GM18520 (cell line): ENCODE measurements at regions not wholly inside any gene's neighbourhood (a gene's known extent, or its start where the extent isn't known, plus 50 kb on each side); places are given as distances from the start of the nearest gene placed in this dataset.

Experiments
- ATAC-seq: cut with Tn5 transposase; IDR thresholded peaks from one replicate; pipeline ENCODE4 v1.9.1; 2021; ENCODE audit not compliant: unreplicated experiment

DNA sequence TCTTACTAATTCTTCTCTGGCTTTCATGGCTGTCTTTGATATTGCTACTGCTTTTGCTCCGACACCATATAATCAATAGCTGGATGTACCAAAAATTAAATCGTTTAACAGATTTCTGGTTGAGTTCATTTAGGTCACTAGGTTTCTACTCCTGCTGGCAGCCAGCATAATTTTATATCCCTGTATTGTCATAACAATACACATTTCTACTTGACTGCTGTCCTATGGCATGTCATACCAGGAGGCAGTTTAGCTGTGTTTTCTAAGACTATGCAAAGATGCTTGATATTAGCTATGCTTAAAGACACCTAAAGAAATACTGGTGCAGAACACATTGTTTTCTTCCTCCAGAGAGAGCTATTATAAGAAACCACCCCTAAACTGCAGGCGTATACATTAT lies 337.2 kb upstream of the CDH6 start:
- no peak for ATAC-seq

DNA sequence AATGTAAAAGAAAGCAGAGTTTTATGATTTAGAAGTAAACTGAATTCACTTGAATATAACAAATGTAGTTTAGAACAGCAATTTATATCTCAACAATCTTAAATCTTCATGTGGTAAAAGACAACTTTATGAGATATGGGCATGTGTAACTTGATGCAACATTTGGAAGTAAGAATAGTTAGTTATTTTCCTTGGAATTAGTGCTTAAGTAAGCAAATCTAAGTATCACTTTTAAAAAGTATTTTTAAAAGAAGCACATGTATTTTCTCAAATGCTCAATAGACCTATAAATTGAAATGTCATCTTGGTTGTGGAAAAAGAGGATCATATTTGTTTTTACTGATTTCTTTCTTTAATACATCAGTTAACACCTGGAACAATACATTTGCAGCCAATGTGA lies 340.3 kb upstream of the CDH6 start:
- no peak for ATAC-seq

DNA sequence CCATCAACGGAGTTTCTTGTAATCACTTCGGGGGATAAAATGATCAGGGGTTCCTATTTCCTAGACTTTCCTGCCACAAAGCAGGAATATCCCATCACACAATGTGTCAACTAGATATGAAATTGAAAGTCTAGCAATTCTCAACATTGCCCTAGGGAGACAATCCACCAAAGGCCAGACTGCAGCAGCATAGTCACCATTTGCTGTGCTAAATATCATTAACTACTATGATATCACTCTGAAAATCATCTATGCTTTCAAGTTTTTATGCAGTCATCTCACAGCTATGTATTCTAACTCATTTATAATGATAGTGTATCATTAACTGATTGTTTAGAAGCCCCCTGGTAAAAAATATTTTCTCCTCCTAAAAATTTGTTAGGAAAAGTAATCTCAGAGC lies 342.6 kb upstream of the CDH6 start:
- no peak for ATAC-seq

DNA sequence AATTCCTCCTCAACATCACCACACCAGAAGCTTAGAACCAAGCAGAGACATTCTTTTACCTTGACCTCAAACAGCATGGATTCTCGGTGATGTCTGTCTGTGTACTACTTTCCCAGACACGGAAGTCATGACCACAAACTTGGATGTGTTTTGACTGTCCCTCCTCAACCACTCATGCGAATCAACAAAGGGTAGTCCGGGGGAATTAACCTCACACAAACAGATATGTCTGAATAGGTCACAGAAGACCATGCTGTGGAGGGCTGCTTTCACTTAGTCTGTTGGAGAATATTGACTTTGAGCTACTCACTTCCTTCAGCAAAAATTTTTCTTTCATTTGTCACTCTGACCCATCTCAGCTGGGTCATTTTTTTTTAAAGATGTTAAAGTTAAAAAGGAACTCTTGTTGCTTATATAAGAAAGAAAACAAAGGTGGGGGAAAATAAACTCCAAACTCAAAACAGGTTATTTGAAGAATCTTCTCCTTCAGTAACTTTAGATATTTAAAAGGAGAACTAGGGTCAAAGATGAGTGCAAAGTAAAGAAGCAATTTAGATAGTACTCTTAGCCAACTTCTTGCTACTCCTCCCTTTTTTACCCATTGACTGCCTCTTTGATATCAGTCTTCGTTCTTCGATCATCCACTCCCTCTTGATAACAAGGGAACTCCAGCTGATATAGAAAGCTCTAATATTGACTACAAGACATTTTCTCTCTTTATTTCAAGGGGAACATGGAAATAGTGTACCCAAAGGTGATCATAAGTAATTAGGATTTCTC lies 343.4 kb upstream of the CDH6 start:
- no peak for ATAC-seq

DNA sequence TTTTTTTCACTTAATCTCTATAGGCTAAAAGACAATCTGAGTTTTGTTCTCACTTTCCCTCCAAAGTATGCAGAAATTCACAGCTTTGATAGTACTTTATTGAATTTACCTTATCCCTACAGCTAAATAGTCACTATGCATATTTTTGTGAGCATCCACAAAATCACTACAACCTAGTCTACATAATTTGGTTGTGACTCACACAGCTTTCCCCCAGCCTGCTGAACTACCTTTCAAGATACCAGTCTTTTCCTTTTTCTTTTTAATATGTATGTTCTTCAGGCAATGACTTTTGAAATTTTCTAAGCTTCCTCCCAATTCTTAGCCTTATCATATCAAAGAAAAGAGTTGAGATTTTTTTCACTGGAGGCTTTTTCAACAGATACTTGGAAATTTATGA lies 347.3 kb upstream of the CDH6 start:
- ATAC-seq, result no peak

DNA sequence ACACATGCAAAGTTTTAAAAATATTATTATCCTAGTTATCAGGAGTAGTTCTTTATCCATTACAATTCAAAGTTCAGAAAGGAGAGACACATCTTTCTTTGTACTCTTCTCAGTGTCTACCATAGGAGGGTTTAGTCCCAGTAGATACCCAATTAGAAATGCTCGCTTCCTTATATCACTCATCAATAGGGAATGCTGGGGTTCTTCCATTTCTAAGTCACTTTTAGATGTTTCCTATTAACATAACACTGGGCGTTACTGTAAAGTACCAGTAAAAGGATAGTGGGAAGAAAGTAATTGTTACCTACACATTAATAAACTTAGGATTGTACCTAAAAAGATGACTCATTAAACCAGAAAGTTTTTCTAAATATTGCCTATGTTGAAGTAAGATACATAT lies 348.3 kb upstream of the CDH6 start:
- no peak for ATAC-seq

DNA sequence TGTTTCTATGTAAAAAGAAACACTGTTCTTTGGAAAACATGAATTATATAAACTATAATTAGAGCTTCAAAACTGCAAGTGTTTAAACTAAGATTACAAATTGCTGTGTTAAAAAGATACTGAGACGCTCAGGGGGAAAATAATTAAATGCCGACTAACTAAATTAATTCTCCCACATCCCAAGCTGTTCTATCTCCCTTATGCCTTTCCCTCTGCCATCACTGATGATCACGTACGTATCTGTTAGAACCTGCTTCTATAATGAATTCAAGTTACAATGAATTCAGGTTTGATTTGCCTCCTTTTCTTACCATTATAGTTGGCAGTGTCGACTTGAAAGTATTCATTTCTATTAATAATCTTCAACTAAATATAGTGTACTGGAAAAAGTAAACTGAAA lies 349.9 kb upstream of the CDH6 start:
- no peak for ATAC-seq

DNA sequence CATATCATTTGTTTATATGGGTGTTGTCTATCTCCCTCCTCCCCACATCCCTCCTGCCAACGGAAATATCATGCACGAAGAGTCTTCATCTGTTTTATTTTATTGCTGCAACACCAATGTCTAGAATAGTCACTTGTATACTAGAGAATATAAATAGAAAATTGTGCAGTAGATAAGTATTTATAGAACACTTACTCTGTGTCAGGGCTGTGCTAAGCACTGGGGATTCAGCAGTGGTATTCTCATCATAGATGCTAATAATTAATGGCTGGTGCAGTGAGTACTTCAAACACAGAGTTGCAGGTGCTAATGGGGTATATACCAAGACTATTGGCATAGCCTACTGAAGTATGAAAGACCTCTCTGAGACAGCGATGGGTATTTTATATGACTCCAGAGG lies 353.5 kb upstream of the CDH6 start:
- no peak for ATAC-seq

DNA sequence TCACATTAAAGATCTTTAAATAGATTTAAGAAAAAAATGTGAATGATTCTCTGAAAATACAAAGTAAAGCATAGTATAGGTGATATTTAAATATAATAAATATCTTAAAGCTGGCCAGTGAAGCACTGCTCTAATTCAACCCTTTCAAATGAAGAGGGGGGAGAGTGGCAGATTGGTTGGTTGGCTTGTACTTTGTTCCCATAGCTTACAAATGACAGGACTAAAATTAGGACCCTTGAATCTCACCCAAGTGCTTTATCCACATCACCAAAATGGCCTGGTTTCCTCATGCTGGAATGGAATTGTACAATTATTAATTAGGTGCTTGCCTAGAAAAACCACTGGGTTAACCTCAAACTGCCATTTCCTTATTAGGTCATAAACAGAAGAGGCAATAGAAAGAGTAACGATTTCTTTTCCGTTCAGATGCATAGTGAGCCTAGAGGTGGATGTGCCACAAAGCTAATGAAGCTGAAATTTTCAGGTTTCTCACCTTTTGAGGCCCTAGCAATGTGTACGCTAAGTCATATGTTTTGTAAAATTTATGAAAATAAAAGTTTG lies 354.5 kb upstream of the CDH6 start:
- no peak for ATAC-seq

DNA sequence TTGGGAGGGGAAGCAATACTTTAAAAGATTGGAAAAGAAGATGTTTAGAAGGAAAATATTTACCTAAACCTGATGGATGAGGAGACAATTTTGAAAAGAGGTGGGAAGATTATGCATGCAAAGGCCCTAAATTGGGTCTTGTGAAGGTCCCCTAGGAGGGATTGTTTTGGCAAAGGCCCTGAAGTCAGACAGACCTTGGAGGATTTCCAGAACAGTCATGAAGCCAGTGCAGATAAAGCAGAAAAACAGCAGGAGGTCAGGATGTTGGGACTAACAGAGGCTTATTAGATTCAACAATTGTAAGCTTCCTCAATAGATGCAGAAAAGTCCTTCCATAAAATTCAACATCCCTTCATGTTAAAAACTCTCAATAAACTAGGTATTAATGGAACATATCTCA lies 361.0 kb upstream of the CDH6 start:
- no peak for ATAC-seq

DNA sequence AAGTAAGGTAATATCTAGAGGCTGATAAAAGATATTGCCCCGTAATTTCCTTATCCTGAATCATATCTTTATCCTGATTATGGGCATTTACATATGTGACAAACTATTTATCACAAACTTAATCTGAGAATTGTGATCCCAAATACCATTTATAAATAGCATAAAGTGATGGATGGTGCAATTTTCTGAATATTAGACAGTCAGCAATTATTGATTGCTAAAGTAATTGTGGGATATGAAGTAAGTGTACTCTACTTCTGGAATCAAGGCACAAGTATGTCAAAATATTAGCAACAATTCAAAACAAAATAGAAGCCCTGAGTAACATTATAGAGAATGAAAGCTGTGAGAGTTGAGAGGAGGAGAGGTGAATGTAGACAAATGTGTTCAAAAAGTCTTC lies 361.9 kb upstream of the CDH6 start:
- no peak for ATAC-seq

DNA sequence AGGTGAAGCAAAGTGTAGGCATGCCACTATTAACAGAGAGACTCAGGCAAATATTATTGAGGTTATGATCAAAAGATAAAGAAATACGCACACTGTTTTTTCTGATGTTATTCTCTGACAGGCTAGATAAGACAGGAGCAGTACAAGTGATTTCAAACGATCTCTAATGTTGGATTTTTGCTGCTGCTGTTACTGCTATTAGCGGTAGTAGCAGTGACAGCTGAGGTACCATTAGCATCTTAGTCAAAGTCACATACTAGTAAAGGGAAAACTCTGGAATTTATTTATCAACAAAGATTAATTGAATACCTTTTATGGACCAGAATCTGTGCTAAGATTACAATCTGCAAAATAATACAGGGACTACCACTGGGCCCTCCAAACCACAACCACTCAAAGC lies 362.4 kb upstream of the CDH6 start:
- no peak for ATAC-seq

DNA sequence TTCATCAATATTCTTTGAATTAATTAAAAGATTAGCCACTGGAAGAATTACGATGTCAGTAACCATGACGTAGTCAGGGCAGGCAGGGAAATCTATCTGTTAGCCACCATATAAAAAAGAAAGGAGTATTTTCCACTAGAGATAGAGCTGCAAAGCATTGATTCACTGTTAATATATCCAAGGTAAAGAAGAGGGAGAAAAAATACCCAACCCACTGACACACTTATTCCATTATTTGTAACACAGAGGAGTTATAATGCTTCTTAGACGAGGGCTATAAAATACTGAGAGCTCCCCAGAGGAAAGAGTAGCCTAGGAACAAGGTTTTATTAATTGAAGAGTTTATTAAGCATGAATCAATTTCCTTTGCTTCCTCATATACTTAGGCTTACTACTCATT lies 382.2 kb upstream of the CDH6 start:
- ATAC-seq, result no peak

DNA sequence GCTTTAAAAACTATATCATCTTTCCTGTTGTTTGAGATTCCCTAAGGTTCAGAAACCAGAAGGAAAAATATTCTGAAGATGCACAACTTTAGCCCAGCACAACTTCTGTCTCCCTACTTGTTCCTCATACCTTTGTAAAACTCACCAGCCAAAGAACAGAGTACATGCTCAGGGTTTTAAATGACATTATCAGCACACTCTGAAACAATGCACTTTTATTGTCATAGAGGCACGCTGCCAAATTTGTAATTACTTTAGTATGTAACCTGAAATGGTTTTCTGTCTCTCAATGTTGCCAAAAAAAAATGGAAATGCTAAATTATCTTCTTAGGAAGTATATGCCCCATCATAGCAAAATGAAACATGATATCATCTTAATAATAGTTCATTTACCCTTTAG lies 383.6 kb upstream of the CDH6 start:
- ATAC-seq, result no peak

DNA sequence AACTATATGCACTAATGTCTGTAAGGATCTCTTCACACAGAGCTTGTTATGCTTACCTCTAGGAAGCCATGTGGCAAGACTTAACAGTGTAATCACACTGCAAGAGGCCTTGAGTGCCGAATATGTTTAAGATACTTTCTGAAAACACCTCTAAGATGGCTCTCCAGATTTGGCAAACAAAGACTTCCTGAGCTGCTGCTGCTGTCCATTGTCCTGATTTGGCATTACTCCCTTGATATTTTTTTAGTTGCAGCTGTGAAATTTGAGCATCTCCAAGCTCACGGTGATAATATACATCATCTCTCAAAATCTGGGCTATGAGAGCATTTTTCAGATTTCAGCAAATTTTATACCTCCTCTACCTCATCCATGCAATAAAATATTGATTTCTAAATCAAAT lies 384.5 kb upstream of the CDH6 start:
- no peak for ATAC-seq

DNA sequence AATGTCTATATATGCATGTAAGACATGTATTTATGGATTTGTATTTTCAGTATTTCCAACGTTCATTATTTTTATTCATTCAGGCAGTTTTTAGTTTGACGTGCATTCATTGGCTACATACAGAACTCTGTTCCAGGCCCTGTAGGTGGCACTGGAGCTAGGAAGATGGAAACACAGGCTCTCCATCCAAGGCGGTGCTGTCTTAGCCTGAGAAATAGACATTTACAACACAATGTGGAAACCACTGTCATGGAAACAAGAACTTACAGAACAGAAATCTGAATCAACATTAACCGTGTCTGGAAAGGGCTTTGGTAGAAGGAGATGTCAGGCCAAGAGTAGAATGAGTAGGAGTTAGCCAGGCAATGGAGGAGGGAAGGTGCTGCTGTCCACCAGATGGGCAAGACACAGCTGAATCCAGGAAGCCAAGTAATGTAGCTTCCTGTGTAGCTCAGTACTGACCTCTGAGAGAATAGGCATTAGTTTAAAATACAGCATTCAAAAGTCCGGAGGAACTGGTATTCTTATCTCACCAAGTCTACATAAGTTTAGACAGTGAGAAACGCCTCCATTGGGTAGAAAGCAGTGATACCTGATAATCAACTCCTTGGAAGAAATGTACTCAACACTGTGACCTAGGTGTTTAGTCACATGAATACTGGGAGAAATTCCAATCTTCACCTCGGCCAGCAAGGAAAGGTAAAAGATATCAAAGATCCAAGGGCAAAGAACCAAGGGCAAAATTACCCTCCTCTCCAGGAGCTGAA lies 388.6 kb upstream of the CDH6 start:
- no peak for ATAC-seq

DNA sequence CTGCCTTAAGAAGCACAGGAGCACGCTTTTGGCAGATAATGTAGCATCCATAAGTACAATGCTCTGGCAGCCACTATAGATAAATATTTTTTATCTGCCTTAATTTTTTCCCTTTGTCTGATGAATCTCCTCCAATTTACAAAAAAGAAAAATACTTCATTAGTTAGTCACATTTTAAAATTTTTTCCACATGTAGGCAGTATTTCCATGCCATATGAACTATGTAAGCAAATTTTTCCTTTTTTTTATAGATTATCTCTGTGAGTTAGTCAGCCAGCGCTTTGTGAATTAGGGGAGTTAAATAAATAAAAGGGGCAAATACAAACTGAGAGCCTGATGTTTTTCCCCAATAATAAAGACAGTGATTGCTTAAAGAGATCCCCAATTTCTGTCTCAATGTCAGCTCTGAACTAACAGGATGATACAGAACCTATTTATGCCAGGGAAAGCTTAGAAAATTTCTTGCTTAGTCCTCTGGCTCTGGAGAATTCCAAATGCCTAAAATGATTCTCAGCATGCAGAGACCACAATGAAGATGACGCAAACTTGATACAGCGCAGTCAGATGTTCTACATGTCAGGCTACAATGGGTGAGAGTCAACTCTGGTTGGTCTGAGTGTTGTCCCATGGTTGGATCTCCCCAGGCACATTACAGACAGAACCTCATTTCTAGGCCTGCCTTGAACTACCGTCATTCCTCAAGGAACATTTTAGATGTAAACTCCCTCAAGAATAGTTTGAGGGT lies 390.4 kb upstream of the CDH6 start:
- ATAC-seq, result no peak

DNA sequence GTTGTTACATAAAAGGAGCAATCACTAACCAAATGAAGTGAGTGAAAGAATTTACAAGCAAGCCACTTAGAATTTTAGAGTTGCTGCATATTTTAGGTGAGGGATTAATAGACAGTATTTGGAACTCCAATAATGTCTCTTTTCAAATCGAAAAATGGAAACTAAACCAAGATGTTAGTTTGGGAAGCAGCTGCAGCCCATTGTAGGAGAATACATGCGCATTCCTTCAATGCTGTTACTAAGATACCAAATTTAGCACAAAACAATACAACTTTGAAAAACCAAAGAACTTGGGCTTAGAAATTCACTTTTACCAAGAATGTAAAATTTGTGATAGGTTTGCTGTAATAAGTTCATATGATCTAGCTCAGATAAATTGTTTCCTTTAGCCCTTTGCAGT lies 411.8 kb upstream of the CDH6 start:
- no peak for ATAC-seq

DNA sequence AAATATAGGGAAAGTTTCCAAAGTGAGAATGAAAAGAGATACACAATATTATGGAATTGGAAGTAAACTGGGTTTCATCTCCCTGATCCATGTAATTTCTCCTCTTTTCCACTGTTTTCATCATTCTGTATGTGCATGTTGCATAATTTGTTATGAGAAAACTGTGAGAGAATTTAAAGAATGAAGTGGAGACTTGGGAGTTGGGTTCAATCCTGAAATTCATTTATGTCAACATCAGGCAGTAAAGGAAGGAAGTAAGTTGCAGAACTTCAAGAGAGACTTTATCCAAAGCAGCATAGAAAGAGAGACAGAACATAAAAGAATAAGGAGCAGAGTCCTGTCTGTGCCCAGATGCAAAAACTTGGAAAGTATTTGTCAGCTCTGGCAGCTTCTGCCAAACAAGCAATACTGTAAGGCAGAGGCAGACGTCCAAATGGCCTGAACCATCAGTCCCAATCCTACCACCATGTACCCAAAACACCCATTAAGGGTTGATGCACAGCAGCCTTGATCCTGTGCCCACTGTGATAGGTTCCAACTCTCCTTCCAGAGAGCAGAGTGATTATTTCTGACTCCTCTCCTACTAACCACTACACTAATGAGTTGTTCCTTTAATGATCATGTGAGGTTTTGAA lies 425.3 kb upstream of the CDH6 start:
- ATAC-seq, result no peak

DNA sequence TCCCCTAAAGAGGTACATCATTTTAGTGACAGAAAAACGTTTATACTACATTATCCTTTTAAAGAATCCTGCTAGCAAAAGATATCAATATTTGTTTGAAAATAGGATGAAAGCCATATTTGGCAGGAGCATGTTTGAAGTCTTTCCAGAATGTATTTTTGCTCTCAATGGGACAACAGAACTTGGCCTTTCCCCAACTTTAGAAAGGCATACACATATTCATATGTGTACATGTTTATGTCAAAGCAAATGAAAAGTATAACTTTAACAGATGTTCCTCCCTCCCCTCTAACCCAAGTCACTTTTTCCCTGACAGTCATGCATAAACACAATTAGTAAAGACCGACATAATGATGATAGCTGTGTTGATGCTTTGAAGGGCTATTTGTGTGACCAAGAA lies 427.8 kb upstream of the CDH6 start:
- no peak for ATAC-seq

DNA sequence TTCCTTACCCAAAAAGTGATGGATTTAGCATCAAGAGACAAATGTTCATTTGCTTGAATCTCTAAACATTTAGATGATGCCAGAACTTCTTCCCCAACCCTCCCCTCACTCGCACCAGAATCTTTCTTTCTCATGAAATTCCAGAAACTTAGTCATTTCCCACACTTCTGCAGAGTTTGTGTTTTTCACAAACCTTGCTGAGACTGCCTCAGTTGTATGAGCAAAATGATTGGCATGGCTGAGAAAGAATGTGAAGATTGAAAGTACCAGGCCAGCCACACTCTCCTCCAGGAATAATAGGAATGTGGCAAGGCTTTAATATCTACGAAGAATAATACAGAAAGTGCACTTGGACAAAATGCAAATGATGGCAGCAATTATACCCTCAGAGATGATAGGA lies 428.3 kb upstream of the CDH6 start:
- no peak for ATAC-seq
